HL-60 (cell line): ENCODE measurements at regions not wholly inside any gene's neighbourhood (a gene's known extent, or its start where the extent isn't known, plus 50 kb on each side); places are given as distances from the start of the nearest gene placed in this dataset.

Source experiments
- DNase-seq, 2 experiments: peaks; one replicate each; pipeline ENCODE4 v3.0.0-alpha.2; 2010 to 2020; ENCODE audit warnings: low read depth in 1 of 2, low spot score in 1 of 2
- H3K27ac ChIP-seq: fragments of 250-450 bp; sonication (Bioruptor Pico); replicated peaks from 2 replicates; pipeline ENCODE4 v1.5.1; 2020; ENCODE audit warnings: mild to moderate bottlenecking, moderate library complexity
- H3K27me3 ChIP-seq: fragments of 250-450 bp; sonication (Bioruptor Pico); 2 replicates; pipeline ENCODE4 v1.5.1; 2021; ENCODE audit warnings: mild to moderate bottlenecking, moderate library complexity; ENCODE audit not compliant: insufficient read depth, poor library complexity, severe bottlenecking
- H3K4me3 ChIP-seq: replicated peaks from 2 replicates; pipeline ENCODE4 v1.5.1; 2011; ENCODE audit warnings: mild to moderate bottlenecking, control low read depth, low read length; ENCODE audit not compliant: insufficient read depth
- GABPA ChIP-seq: IDR thresholded peaks from 2 replicates; pipeline ENCODE4 v1.6.1; 2012; ENCODE audit warnings: low read depth
- POLR2AphosphoS5 ChIP-seq: IDR thresholded peaks from 2 replicates; pipeline ENCODE4 v1.6.1; 2012; ENCODE audit warnings: low read depth
- SPI1 ChIP-seq: IDR thresholded peaks from 2 replicates; pipeline ENCODE4 v1.6.1; 2012; ENCODE audit warnings: low read depth, mild to moderate bottlenecking, borderline replicate concordance
- TF ChIP-seq, protein P1 (sequence below): IDR thresholded peaks from 2 replicates; pipeline ENCODE4 v1.6.1; 2012; ENCODE audit warnings: low read depth; ENCODE audit not compliant: insufficient replicate concordance
- TF ChIP-seq, protein P2 (sequence below): IDR thresholded peaks from one replicate; pipeline ENCODE4 v1.5.1; 2011; ENCODE audit warnings: low read length, control low read depth, inconsistent platforms; ENCODE audit not compliant: insufficient read depth

DNA sequence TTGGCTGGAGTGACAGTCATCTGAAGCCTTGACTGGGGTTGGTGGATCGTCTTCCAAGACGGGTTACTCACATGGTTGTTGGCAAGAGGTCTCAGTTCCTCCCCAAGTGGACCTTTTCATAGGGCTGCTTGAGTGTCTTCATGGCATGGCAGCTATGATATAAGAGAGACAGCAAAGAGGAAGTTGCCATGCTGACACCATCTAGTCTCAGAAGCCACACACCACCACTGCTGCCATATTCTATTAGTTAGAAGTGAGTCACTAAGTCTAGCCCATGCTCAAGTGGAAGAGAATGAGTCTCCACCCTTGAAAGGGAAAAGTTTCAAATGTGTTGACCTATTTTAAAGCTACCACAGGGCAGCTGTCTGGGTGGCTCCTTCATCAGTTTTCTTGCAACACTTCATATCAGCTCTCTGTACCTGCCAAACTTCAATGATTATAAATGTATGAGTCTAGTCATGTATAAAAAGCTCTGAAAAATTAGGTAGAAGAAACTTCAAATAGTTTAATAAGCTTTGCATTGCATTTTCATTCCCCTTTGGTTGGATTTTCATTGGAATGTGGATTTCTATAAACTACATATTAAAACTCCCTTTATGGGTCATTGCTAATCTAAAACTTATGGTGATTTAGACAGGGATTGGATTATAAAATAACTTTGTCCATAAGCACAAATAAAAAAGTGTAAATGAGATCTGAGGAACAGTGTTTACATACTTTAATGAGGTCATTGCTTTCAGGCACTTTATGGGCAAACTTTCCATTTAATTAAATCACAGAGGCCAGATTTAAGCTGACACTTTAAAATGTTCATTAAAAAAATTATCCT lies 68.0 kb upstream of the ATXN3L start:
- Histone ChIP-seq H3K27ac (no peak overlapping the region), H3K4me3 (no peak overlapping the region), H3K27me3 (no peaks in the 10 kb centered on the region)
- peak; percentile 8 to 48 for DNase-seq
- TF ChIP-seq SPI1 = peak; percentile 15; the same call in 1 of the 2 replicates
- no peak for TF ChIP-seq GABPA

DNA sequence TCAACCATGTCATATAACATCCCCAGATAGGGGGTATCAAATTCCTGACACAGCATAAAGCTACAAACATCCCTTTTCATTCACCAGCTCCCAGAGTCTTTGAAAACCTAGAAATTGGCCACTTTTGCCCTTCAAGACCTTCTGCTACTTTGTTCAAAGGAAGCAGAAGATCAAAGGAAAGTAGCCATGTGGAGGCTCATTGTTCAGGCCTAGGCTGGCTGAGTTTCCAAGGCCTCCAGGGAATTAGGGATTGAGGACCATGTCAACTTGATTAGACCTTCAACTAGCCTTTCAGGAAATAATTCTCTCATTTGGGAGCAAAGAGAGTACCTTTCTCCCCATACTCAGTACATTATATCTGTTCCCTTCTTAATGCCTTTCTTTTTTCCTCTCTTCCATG lies 66.8 kb upstream of the ATXN3L start:
- no peak overlapping the region for H3K27ac ChIP-seq
- no peaks in the 10 kb centered on the region for H3K27me3 ChIP-seq
- DNase-seq = no peak
- TF ChIP-seq GABPA (no peak), POLR2AphosphoS5 (no peak), SPI1 (no peak)
- TF ChIP-seq, protein P1, sequence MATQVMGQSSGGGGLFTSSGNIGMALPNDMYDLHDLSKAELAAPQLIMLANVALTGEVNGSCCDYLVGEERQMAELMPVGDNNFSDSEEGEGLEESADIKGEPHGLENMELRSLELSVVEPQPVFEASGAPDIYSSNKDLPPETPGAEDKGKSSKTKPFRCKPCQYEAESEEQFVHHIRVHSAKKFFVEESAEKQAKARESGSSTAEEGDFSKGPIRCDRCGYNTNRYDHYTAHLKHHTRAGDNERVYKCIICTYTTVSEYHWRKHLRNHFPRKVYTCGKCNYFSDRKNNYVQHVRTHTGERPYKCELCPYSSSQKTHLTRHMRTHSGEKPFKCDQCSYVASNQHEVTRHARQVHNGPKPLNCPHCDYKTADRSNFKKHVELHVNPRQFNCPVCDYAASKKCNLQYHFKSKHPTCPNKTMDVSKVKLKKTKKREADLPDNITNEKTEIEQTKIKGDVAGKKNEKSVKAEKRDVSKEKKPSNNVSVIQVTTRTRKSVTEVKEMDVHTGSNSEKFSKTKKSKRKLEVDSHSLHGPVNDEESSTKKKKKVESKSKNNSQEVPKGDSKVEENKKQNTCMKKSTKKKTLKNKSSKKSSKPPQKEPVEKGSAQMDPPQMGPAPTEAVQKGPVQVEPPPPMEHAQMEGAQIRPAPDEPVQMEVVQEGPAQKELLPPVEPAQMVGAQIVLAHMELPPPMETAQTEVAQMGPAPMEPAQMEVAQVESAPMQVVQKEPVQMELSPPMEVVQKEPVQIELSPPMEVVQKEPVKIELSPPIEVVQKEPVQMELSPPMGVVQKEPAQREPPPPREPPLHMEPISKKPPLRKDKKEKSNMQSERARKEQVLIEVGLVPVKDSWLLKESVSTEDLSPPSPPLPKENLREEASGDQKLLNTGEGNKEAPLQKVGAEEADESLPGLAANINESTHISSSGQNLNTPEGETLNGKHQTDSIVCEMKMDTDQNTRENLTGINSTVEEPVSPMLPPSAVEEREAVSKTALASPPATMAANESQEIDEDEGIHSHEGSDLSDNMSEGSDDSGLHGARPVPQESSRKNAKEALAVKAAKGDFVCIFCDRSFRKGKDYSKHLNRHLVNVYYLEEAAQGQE = no peak
- TF ChIP-seq, protein P2, sequence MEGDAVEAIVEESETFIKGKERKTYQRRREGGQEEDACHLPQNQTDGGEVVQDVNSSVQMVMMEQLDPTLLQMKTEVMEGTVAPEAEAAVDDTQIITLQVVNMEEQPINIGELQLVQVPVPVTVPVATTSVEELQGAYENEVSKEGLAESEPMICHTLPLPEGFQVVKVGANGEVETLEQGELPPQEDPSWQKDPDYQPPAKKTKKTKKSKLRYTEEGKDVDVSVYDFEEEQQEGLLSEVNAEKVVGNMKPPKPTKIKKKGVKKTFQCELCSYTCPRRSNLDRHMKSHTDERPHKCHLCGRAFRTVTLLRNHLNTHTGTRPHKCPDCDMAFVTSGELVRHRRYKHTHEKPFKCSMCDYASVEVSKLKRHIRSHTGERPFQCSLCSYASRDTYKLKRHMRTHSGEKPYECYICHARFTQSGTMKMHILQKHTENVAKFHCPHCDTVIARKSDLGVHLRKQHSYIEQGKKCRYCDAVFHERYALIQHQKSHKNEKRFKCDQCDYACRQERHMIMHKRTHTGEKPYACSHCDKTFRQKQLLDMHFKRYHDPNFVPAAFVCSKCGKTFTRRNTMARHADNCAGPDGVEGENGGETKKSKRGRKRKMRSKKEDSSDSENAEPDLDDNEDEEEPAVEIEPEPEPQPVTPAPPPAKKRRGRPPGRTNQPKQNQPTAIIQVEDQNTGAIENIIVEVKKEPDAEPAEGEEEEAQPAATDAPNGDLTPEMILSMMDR = no peak
- no peak overlapping the region for H3K4me3 ChIP-seq

DNA sequence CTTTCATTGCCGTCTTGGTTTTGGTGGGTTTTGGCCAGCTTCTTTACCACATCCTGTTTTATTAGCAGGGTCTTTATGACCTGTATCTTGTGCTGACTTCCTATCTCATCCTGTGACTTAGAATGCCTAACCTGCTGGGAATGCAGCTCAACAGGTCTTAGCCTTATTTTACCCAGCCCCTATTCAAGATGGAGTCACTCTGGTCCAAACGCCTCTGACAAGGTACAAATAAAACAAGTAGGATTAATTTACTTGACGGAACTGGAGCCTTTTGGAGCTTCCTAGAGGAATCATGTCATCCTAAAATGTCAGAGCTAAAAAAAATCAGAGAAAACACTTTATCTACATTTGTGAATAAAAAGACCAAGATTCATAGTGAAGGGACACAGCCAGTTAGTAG lies 66.2 kb upstream of the ATXN3L start:
- H3K27me3 ChIP-seq = no peaks in the 10 kb centered on the region
- no peak for DNase-seq
- no peak overlapping the region for H3K4me3 ChIP-seq
- no peak overlapping the region for H3K27ac ChIP-seq
- no peak for TF ChIP-seq GABPA
- TF ChIP-seq, protein P1 = no peak
- TF ChIP-seq, protein P2 = no peak
- TF ChIP-seq SPI1 = no peak
- TF ChIP-seq POLR2AphosphoS5 = no peak

DNA sequence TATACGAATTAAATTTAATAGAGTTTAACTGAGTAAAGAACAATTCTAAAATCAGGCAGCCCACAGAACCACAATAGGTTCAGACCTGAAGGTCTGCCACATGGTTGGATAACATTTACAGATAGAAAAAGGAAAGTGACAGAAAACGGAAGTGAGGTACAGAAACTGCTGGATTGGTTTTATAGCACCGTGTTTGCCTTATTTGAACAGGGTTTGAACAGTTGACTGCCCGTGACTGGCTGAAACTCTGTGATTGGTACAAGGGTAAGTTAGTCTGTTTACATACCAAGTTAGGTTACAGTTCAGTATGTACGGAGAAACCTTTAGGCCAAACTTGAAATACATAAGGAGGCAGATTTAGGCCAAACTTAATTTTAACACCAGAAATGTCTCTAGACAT lies 64.1 kb upstream of the ATXN3L start:
- TF ChIP-seq SPI1 = no peak
- TF ChIP-seq POLR2AphosphoS5 = no peak
- TF ChIP-seq, protein P2 = no peak
- no peak for TF ChIP-seq GABPA
- TF ChIP-seq, protein P1 = no peak
- Histone ChIP-seq H3K27ac (no peak overlapping the region), H3K4me3 (no peak overlapping the region), H3K27me3 (no peaks in the 10 kb centered on the region)
- DNase-seq = no peak
